ENCODE measurements at regions not wholly inside any gene's neighbourhood (a gene's known extent, or its start where the extent isn't known, plus 50 kb on each side); places are given as distances from the start of the nearest gene placed in this dataset.
"Not testable (repeated sequence)": the region's sequence is repeated elsewhere in the genome, so short reads cannot be mapped to it uniquely, and the experiment has no call there.

- ATAC-seq, result no peak
- DNase-seq, result no peak
- Histone ChIP-seq H3K27me3 (no peaks in the 10 kb centered on the region), H3K27ac (no peak overlapping the region), H3K36me3 (no peaks in the 10 kb centered on the region), H3K4me1 (no peaks in the 10 kb centered on the region), H3K9me3 (no peaks in the 10 kb centered on the region), H3K4me3 (no peak overlapping the region)
- intact Hi-C loops (cut with DNase I), result no loop called here
- no peak for TF ChIP-seq POLR2A (IDR thresholded peaks at IDR 0.05)
- TF ChIP-seq, protein P1, sequence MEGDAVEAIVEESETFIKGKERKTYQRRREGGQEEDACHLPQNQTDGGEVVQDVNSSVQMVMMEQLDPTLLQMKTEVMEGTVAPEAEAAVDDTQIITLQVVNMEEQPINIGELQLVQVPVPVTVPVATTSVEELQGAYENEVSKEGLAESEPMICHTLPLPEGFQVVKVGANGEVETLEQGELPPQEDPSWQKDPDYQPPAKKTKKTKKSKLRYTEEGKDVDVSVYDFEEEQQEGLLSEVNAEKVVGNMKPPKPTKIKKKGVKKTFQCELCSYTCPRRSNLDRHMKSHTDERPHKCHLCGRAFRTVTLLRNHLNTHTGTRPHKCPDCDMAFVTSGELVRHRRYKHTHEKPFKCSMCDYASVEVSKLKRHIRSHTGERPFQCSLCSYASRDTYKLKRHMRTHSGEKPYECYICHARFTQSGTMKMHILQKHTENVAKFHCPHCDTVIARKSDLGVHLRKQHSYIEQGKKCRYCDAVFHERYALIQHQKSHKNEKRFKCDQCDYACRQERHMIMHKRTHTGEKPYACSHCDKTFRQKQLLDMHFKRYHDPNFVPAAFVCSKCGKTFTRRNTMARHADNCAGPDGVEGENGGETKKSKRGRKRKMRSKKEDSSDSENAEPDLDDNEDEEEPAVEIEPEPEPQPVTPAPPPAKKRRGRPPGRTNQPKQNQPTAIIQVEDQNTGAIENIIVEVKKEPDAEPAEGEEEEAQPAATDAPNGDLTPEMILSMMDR (IDR thresholded peaks at IDR 0.05), result no peak
- 53% methylated on average over 6 of the region's 6 CpGs for WGBS (ENCODE audit: insufficient coverage, low coverage, low lambda C conversion rate, missing lambda C conversion rate)
Observed at GRCh38 chr5:89055015-89055694, 172.2 kb upstream of the MEF2C start.

- ATAC-seq, result no peak
- Histone ChIP-seq H3K27ac (no peak overlapping the region), H3K36me3 (no peaks in the 10 kb centered on the region), H3K9me3 (no peaks in the 10 kb centered on the region), H3K4me3 (no peak overlapping the region), H3K4me1 (no peaks in the 10 kb centered on the region), H3K27me3 (no peaks in the 10 kb centered on the region)
- TF ChIP-seq, protein P1 (IDR thresholded peaks at IDR 0.05), result no peak
- TF ChIP-seq POLR2A (IDR thresholded peaks at IDR 0.05), result no peak
- intact Hi-C loops (cut with DNase I), result no loop called here
- 66% methylated on average over 4 of the region's 4 CpGs for WGBS (ENCODE audit: insufficient coverage, low coverage, low lambda C conversion rate, missing lambda C conversion rate)
- no peak for DNase-seq
Observed at GRCh38 chr5:89053547-89053946, 170.6 kb upstream of the MEF2C start.

DNA sequence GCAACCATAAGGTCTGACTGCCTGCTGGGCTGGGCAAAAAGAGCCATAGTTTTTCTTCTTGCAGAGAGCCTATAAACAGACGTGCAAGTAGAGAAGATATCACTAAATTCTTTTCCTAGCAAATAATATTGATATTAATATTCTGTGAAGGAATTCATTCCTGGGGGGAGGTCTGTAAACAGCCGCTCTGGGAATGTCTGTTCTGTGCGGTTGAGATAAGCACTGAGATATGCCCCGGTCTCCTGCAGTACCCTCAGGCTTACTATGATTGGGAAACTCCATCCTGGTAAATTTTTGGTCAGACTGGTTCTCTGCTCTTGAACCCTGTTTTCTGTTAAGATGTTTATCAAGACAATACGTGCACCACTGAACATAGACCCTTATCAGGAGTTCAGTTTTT, 167.1 kb upstream of the MEF2C start:
- H3K27me3 ChIP-seq; ATAC-seq; H3K36me3 ChIP-seq; H3K9me3 ChIP-seq; intact Hi-C loops (cut with DNase I); H3K4me3 ChIP-seq; H3K4me1 ChIP-seq; DNase-seq; H3K27ac ChIP-seq: not testable (repeated sequence)
- 71% methylated on average over 5 of the region's 5 CpGs for WGBS (ENCODE audit: insufficient coverage, low coverage, low lambda C conversion rate, missing lambda C conversion rate)

DNA sequence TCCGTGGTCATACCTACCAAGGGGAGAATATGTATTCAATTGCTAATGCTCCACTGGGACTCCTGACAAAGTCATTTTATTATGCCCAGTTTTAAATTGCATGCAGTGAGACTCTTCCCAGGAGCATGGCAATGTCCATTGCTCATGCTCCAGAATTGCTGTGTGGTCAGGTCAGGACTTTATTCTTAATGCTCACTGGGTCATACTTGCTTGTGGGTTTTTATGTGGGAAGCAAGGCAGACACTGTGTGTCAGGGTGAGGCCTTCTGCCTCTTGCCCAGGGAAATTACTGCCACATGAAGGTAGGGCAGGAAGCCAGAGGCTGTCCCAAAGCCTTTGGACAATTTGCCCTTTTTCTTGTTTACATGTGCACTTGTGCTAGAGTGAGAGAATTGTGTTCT, 164.6 kb upstream of the MEF2C start:
- WGBS (ENCODE audit: insufficient coverage, low coverage, low lambda C conversion rate, missing lambda C conversion rate), result 85% methylated on average over 1 of the region's 1 CpG
- no peaks in the 10 kb centered on the region for H3K4me1 ChIP-seq
- ATAC-seq (no peak), DNase-seq (no peak)
- no peak overlapping the region for H3K27ac ChIP-seq
- intact Hi-C loops (cut with DNase I), result no loop called here
- no peaks in the 10 kb centered on the region for H3K27me3 ChIP-seq
- H3K36me3 ChIP-seq, result no peaks in the 10 kb centered on the region
- H3K4me3 ChIP-seq, result no peak overlapping the region
- H3K9me3 ChIP-seq, result no peaks in the 10 kb centered on the region
- TF ChIP-seq, protein P1 (IDR thresholded peaks at IDR 0.05), result no peak
- TF ChIP-seq POLR2A (IDR thresholded peaks at IDR 0.05), result no peak

- H3K27me3 ChIP-seq, result no peaks in the 10 kb centered on the region
- intact Hi-C loops (cut with DNase I), result no loop called here
- H3K9me3 ChIP-seq, result no peaks in the 10 kb centered on the region
- ATAC-seq (no peak), DNase-seq (no peak)
- H3K4me3 ChIP-seq, result no peak overlapping the region
- 63% methylated on average over 3 of the region's 3 CpGs for WGBS (ENCODE audit: insufficient coverage, low coverage, low lambda C conversion rate, missing lambda C conversion rate)
- H3K27ac ChIP-seq, result no peak overlapping the region
- TF ChIP-seq, protein P1 (IDR thresholded peaks at IDR 0.05), result no peak
- no peak for TF ChIP-seq POLR2A (IDR thresholded peaks at IDR 0.05)
- H3K36me3 ChIP-seq, result no peaks in the 10 kb centered on the region
- H3K4me1 ChIP-seq, result no peaks in the 10 kb centered on the region
Observed at GRCh38 chr5:89045216-89045615, 162.2 kb upstream of the MEF2C start.
